HepG2 (cell line): ENCODE measurements at regions not wholly inside any gene's neighbourhood (a gene's known extent, or its start where the extent isn't known, plus 50 kb on each side); places are given as distances from the start of the nearest gene placed in this dataset.

ENCODE experiments used
- ELF4 ChIP-seq: sonication (generic); formaldehyde crosslinking; IDR thresholded peaks from 2 replicates; pipeline ENCODE4 v1.5.0; 2020; ENCODE audit warnings: missing genetic modification reagents, mild to moderate bottlenecking, moderate library complexity, borderline replicate concordance
- MAFK ChIP-seq, 2 experiments: IDR thresholded peaks in 1 of 2; conservative IDR thresholded peaks in 1 of 2; 2 replicates each; pipeline ENCODE4 v1.6.1; 2011; ENCODE audit warnings: improper control_type of control experiment in 2 of 2, low read length in 2 of 2
- ZNF224 ChIP-seq: sonication (generic); formaldehyde crosslinking; IDR thresholded peaks from 2 replicates; pipeline ENCODE4 v1.5.0; 2020; ENCODE audit warnings: mild to moderate bottlenecking, missing genetic modification reagents
- ZNF260 ChIP-seq: sonication (generic); formaldehyde crosslinking; IDR thresholded peaks from 2 replicates; pipeline ENCODE4 v1.4.0; 2020; ENCODE audit warnings: missing genetic modification reagents, low read depth, mild to moderate bottlenecking, borderline replicate concordance
- ZNF644 ChIP-seq: IDR thresholded peaks from 2 replicates; pipeline ENCODE4 v1.6.1; 2016; ENCODE audit warnings: low read depth
- ZNF687 ChIP-seq: sonication (generic); formaldehyde crosslinking; IDR thresholded peaks from 2 replicates; pipeline ENCODE4 v1.5.1; 2020; ENCODE audit warnings: mild to moderate bottlenecking, missing genetic modification reagents, moderate library complexity
- ZNF75D ChIP-seq: sonication (generic); formaldehyde crosslinking; IDR thresholded peaks from 2 replicates; pipeline ENCODE4 v1.8.1; 2023; ENCODE audit warnings: missing genetic modification reagents, mild to moderate bottlenecking, borderline replicate concordance

- TF ChIP-seq ZNF224 (CRISPR knock-in tag): no peak
- TF ChIP-seq ZNF75D (CRISPR knock-in tag): no peak
- no peak for TF ChIP-seq ZNF687 (CRISPR knock-in tag)
- no peak for TF ChIP-seq ELF4
- TF ChIP-seq ZNF644 (CRISPR knock-in tag): no peak
- TF ChIP-seq MAFK (conservative IDR thresholded peaks at IDR 0.05 in 1 of 2, IDR thresholded peaks at IDR 0.05 in 1 of 2; ENCODE audit: low read length in 2 of 2): no peak
- no peak for TF ChIP-seq ZNF260 (CRISPR knock-in tag)
Observed at GRCh38 chr2:10498525-10499274, 50.6 kb upstream of the ODC1 start (continued).
